PC-9 (cell line): ENCODE measurements at regions not wholly inside any gene's neighbourhood (a gene's known extent, or its start where the extent isn't known, plus 50 kb on each side); places are given as distances from the start of the nearest gene placed in this dataset.

Experiments
- CTCF ChIP-seq: fragments of 200-600 bp; sonication (generic); conservative IDR thresholded peaks from 2 replicates; pipeline ENCODE4 v1.6.1; 2017; ENCODE audit warnings: mixed run types, antibody characterized with exemption, mild to moderate bottlenecking, moderate library complexity
- EZH2 ChIP-seq: fragments of 200-600 bp; sonication (generic); IDR thresholded peaks from 2 replicates; pipeline ENCODE4 v1.8.0; 2017; ENCODE audit warnings: antibody characterized with exemption, low read depth

- TF ChIP-seq CTCF, result no peak
- TF ChIP-seq EZH2, result no peak
Observed at GRCh38 chr20:62530643-62531032, 54.8 kb upstream of the GATA5 start.
